ENCODE measurements at regions not wholly inside any gene's neighbourhood (a gene's known extent, or its start where the extent isn't known, plus 50 kb on each side); places are given as distances from the start of the nearest gene placed in this dataset.

GRCh38 chr13:29933401-29933800 is 83.0 kb upstream of the UBL3 start:
- 97% methylated on average over 6 of the region's 6 CpGs for WGBS
- TF ChIP-seq ZBTB33 (IDR thresholded peaks at IDR 0.05) (no peak), RAD21 (IDR thresholded peaks at IDR 0.05) (no peak), SP1 (IDR thresholded peaks at IDR 0.05) (no peak), CTCF (IDR thresholded peaks at IDR 0.05; ENCODE audit: low read depth, low read length, missing input control) (no peak), REST (IDR thresholded peaks at IDR 0.05) (no peak), YY1 (IDR thresholded peaks at IDR 0.05) (no peak), GABPA (IDR thresholded peaks at IDR 0.05 in 1 of 2, conservative IDR thresholded peaks at IDR 0.05 in 1 of 2) (no peak), NR2F2 (IDR thresholded peaks at IDR 0.05) (no peak), HNF4A (conservative IDR thresholded peaks at IDR 0.05) (no peak), TAF1 (conservative IDR thresholded peaks at IDR 0.05) (no peak), RXRA (IDR thresholded peaks at IDR 0.05) (no peak), ATF3 (IDR thresholded peaks at IDR 0.05) (no peak), JUND (IDR thresholded peaks at IDR 0.05) (no peak), MAX (IDR thresholded peaks at IDR 0.05) (no peak), FOXA1 (IDR thresholded peaks at IDR 0.05) (no peak), FOXA2 (IDR thresholded peaks at IDR 0.05) (no peak), HNF4G (IDR thresholded peaks at IDR 0.05) (no peak), EGR1 (IDR thresholded peaks at IDR 0.05; ENCODE audit: low read depth in 2 of 2) (no peak)
- H3K4me1 ChIP-seq (ENCODE audit: control insufficient read depth in 4 of 4, insufficient read depth in 4 of 4, low read length in 3 of 4) = peaks cover 0 to 11% (median 7%) of the 10 kb centered on the region in 4 donors
- H3K36me3 ChIP-seq (ENCODE audit: control insufficient read depth in 4 of 4, insufficient read depth in 3 of 4, low read depth in 1 of 4, low read length in 3 of 4) = no peaks in the 10 kb centered on the region
- H3K9me3 ChIP-seq (ENCODE audit: control insufficient read depth in 4 of 4, low read length in 3 of 4) = no peaks in the 10 kb centered on the region
- no peak overlapping the region for H3K9ac ChIP-seq (ENCODE audit: low read depth in 1 of 2, low read length in 2 of 2)
- no peaks in the 10 kb centered on the region for H3K27me3 ChIP-seq (ENCODE audit: control insufficient read depth in 4 of 4, insufficient read depth in 4 of 4, low read length in 3 of 4)
- H3K27ac ChIP-seq (ENCODE audit: low read depth in 1 of 2, low read length in 2 of 2) = no peak overlapping the region
- H3K4me3 ChIP-seq (ENCODE audit: low read depth in 1 of 3, low read length in 3 of 3) = no peak overlapping the region
- no peak for DNase-seq (ENCODE audit: low spot score)

Data from liver (tissue), 8 donors.